GM19468 (cell line): ENCODE measurements at regions not wholly inside any gene's neighbourhood (a gene's known extent, or its start where the extent isn't known, plus 50 kb on each side); places are given as distances from the start of the nearest gene placed in this dataset.
A peak's percentile ranks its signal among the peaks of the same experiment; 100 is the strongest.

Source experiments
- ATAC-seq: cut with Tn5 transposase; IDR thresholded peaks from one replicate; pipeline ENCODE4 v1.9.1; 2021; ENCODE audit warnings: mild to moderate bottlenecking, moderate library complexity, moderate number of reproducible peaks; ENCODE audit not compliant: unreplicated experiment; ENCODE audit errors: extremely low read depth

- ATAC-seq = no peak
These were observed 80.0 kb upstream of the CLCN4 start for GRCh38 chrX:10076765-10077164.

DNA sequence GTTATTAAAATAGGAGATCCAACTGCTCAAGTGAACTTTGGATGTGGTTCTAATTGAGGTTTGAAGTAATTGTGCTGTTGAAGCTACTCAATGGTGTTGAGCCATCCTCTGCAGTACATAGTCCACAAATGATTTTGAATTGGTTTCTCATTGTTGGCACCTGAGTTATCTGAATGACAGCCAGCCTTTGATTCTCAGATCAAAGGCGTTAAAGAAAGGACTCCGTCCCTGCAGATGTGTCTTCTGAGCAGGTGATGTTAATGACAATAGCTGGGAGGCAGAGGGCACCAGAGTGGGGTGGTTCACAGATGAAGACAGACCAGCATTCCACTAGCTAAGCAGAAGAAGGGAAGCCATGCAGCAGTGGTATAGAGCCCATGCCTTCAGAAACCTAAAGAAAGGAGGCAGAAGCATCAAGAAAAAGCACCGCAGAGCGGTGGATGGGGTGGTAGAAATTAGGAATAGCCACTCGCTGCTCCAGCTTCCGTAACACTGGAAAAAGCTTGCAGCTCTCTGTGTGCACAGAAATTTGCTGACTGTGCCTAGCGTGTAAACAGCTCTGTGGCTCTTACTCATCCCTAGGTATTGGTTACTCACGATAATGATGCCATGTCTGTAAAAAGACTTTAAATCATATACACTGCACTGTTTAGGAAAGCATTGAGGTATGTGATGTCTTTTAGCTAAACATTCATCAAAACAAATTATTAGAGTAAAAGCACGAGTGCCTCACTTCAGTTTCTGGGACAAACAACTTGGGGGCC is 79.2 kb upstream of the CLCN4 start:
- no peak for ATAC-seq

- ATAC-seq = no peak
These were observed 78.5 kb upstream of the CLCN4 start for GRCh38 chrX:10078266-10078665.

- no peak for ATAC-seq
These were observed 77.5 kb upstream of the CLCN4 start for GRCh38 chrX:10079231-10079630.

DNA sequence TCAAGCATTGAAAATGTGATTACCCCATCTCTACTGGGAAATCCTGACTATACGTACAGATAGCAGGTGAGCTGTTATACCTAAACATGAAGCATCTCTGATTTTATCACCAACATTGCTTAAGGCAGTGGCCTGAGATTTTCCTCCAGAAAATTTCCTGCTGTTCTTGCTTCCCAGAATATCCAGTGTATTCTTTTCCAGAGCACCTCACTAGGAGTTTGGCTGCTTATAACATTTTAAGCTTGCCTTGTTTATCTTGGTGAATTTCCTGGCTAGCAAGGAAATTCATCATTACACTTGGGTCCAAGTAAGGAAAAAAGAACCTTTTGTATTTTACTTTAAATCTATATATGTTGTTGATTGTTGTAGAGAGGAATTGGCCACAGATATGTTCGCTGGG is 73.0 kb upstream of the CLCN4 start:
- no peak for ATAC-seq

DNA sequence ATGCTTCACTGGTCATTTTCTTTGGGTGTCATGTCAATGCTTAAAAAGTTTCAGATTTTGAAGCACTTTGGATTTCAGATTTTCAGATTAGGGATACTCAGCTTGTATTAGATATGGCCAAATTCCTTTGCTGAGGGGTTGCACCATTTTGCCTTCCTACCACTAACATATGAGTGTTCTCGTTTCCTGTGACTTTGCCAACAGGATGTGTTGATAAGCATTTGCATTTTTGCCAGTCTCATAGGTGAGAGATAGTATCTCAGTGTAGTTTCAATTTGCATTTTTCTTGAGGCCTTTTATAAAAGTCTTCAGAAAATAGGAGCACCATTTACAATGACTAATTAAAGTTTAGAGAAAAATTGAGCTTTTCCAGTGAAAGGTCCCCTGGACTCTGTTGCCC is 71.6 kb upstream of the CLCN4 start:
- ATAC-seq = no peak

DNA sequence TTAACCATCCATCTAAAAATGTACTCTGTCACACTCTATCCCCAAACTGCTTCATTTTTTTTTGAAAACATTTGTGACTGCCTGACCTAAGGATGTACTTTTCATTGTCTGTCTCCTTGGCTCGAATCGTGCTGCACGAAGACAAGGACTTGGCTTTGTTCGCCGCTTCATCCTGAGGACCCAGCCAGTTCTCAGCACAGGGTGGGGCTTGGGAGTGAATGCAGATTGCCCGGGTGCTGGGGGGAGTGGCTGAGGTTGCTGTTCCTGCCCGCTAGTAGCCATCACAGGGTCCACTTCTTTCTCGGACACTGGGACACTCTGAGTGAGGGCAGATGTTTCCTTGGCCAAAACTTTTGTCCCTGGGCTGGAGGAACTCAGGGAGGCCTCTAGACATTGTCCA is 70.1 kb upstream of the CLCN4 start:
- no peak for ATAC-seq

GRCh38 chrX:10087391-10087790 is 69.4 kb upstream of the CLCN4 start:
- ATAC-seq = no peak

DNA sequence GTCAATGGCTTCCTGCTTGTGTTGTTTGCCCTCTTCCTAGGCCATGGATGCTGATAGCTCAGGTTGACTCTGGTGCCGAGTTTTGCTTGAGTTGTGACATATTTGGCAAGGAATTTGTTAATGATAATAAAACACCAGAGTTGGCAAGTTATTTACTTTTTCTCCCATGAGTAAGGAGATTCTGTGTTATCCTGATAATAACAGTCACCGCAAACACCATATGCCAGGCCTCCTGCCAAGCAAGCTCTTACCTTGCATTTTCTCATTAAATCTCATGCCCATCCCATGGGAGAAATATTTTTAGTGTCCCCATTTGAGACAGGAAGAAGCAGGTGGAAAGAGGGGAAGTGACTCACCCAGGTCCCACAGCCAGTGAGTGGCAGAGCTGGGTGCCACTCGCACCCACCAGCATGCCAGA is 67.4 kb upstream of the CLCN4 start:
- ATAC-seq = no peak

DNA sequence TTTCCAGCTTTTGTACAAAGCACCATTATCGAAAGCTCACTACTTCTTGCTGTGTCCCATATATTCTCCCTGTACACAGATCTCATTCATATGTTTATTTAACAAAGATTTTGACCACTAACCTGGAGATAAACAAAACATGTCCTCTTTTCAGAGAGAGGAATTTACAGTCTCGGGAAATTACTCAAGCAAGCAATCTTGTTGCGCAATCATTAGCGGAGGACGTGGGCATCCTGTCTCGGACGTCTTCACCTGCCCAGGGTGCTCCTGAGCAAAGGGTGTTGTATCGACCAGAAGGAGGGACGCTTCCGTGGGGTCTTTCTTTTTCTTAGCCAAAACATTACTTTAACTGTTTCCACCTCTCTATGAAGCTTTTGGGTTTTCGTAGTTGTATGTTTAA is 66.5 kb upstream of the CLCN4 start:
- no peak for ATAC-seq

GRCh38 chrX:10095246-10095645 is 61.5 kb upstream of the CLCN4 start:
- no peak for ATAC-seq

DNA sequence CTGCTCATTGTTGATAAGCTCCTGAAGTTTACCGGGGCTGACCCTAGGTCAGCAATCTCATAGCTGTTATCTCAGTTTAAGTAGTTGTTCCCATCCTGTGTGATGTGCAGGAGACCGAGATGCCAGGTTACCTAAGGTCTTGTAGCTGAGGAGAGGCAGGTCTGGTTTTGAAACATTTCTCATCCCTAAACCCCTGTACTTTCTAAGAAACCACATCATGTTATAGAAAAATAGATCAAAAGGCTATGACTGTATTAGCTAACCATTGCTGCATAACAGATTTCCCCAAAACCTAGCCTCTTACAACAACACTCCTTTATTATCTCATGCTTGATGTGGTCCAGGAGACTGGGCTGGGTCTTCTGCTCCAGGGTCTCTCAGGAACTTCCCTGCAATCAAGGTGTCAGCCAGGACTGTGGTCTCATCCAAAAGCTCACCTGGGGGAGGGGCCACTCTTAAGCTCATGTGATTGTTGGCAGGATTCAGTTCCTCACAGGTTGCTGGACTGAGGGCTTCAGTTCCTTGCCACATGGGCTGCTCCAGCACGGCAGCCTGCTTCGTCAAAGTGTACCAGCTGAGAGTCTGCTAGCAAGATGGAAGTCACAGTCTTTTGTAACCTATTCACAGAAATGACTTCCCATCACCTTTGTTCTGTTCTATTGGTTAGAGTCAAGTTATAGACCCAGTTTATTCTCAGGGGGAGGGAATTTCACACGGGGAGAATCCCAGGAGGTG is 60.9 kb upstream of the CLCN4 start:
- no peak for ATAC-seq

- ATAC-seq = peak; percentile 88
These were observed 58.5 kb upstream of the CLCN4 start for GRCh38 chrX:10098270-10098713.

DNA sequence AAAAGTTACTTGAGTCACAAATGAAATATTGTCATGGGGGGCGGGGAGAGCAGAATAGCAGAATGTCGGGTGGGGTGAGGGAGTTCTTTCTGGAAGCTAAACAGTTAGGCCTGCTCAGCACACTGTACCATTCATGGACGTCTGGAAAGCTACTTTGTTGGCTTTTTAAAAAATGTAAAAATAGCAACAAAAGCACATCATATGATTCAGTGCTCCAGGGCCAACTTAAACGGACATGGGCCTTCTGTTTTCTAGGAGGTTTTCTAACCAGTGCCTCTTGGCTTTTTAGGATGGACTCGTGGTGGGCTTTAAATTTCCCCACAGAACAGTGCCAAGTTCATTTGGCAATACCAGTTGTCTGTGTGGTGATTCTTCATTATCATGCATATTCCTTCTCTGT is 57.4 kb upstream of the CLCN4 start:
- ATAC-seq = no peak

DNA sequence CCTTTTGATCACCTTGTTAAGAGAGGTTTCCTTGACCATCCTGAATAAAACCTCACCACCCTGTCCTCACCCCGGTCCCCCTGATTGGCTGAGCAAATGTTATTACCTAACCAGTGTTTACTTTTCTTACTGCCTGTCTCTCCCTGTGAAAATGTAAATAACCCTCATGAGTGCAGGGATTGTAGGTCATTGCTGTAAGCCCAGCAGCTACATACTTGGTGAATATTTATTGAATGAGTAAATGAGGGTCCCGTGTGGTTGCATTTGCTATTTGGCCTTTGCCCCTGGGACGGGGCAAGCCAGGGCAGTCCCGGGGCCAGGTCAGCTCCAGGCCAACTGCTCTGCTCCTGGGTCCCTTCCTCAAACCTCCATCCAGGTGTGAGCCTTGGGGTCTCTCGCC is 55.5 kb upstream of the CLCN4 start:
- no peak for ATAC-seq

DNA sequence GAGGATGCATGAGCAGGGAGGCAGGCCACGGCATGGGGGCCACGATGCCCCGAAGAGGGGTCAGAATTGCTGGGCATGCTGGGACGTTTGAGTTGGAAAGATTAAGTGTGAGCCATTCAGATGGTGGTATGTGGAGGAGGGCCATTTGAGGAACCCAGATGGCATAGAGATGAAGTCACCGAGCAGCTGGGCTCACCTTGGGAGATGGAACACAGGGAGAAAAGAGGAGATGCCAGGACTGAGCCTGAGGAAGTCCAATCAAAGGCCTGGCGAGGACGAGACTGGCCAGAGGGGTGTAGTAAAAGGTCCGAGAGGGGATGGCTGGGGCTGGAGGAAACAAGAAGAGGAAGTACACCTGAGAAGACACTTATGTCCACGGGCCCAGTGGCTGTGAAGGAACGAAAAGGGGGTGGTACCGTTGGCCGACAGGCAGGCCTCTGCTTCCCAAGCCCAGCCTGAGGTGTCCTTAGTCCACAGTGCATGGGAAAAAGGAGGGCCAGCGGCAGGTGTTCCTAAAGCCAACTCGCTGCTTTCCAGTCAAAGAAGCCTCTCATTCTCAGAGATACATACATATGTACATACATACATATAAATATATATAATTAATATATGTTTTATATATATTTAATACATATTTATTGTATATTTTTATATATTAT is 54.6 kb upstream of the CLCN4 start:
- ATAC-seq = no peak

DNA sequence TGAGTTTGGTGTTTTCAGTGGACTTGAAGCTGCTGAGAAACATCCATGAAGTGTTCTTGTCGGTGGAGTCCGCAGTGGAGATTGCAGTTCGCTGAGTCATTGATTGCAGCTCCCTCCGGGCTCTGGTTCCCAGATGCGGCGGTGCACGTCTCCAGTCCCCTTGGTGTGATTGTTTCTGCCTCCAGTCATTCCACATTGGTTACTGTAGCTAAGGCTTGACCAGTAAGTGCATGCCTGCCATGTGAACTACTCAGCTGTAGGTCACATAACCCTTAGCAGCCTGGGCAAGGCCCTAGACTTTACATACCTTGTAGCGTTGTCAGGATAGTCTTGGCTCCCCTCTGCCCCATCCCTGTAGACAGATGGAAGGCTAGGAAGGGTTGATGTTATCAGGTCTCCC is 53.8 kb upstream of the CLCN4 start:
- no peak for ATAC-seq

- ATAC-seq = no peak
These were observed 51.7 kb upstream of the CLCN4 start for GRCh38 chrX:10104958-10105658.

DNA sequence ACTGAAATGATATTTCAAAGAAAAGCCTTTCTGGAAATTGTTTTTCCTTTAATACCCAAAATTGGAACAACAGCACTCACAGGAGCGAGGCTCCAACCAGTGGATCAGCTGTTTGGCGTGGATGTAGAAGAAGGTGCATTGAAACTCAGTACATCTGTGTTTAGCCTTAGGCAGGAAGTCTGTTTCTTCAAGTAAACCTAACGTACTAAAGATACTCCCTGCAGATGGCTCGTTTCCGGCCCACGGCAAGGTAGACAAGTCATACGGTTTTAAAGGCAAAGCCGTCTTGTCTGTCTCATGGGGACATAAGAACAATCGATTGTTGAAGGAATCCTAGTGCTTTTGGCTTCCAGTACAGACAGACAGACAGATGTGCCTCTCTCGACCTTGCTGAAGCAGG is 50.0 kb upstream of the CLCN4 start:
- ATAC-seq = peak; percentile 61
